ENCODE measurements at regions not wholly inside any gene's neighbourhood (a gene's known extent, or its start where the extent isn't known, plus 50 kb on each side); places are given as distances from the start of the nearest gene placed in this dataset.
"Not testable (repeated sequence)": the region's sequence is repeated elsewhere in the genome, so short reads cannot be mapped to it uniquely, and the experiment has no call there.

DNA sequence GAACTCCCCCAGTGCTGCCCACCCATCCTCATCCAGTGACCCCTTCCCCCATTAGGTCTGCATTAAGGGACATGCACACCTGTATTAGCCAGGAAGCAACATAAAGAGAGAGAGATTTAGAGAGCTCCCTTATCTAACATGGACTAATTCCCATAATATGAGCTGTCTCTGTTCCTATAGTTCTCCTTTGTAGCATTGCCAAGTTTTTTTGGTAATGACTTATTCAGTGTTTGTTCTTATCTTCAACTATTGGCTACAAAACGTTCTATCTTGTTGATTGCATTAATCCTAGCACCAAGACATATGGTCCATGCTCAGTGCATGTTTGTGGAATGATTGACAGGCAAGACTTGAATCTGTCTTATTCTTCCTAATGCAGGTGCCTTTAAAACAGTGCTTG lies 264.0 kb downstream of the ADGRL2 start:
- no peaks in the 10 kb centered on the region for H3K27me3 ChIP-seq
- TF ChIP-seq, protein P1, sequence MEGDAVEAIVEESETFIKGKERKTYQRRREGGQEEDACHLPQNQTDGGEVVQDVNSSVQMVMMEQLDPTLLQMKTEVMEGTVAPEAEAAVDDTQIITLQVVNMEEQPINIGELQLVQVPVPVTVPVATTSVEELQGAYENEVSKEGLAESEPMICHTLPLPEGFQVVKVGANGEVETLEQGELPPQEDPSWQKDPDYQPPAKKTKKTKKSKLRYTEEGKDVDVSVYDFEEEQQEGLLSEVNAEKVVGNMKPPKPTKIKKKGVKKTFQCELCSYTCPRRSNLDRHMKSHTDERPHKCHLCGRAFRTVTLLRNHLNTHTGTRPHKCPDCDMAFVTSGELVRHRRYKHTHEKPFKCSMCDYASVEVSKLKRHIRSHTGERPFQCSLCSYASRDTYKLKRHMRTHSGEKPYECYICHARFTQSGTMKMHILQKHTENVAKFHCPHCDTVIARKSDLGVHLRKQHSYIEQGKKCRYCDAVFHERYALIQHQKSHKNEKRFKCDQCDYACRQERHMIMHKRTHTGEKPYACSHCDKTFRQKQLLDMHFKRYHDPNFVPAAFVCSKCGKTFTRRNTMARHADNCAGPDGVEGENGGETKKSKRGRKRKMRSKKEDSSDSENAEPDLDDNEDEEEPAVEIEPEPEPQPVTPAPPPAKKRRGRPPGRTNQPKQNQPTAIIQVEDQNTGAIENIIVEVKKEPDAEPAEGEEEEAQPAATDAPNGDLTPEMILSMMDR (IDR thresholded peaks at IDR 0.05), result no peak

DNA sequence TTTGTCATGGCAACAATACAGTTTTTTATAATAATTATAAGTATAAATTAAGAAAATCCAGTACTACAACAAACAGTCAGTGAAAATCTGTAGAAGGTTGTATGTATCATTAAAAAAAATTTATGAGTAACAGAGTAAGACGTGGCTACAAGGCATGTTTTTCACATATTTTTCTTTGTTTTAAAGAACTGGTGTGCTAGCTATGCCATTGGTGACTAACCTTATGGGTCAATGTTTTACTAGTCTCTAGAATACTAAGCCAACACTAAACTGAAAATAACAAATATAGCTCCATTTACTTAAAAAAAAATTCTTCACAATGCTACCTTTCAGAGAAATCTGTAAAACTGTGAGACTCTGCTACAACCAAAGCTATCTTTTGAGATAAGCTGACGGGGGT lies 261.5 kb downstream of the ADGRL2 start:
- WGBS, 2 donors, result 75% methylated on average over 2 of the region's 2 CpGs
- Histone ChIP-seq H3K27ac (no peak overlapping the region), H3K4me3 (no peak overlapping the region), H3K4me1 (peaks cover 0 to 9% (median 0%) of the 10 kb centered on the region in 9 donors), H3K36me3 (no peaks in the 10 kb centered on the region), H3K9me3 (no peaks in the 10 kb centered on the region), H3K27me3 (no peaks in the 10 kb centered on the region)
- TF ChIP-seq, protein P1 (IDR thresholded peaks at IDR 0.05), result no peak
- ATAC-seq (no peak), DNase-seq (no peak)
- intact Hi-C loops (cut with DNase I), result no loop called here

More for the DNA sequence above, 264.0 kb downstream of the ADGRL2 start:
- Histone ChIP-seq H3K36me3 (no peaks in the 10 kb centered on the region), H3K4me3 (no peak overlapping the region), H3K27ac (no peak overlapping the region), H3K9me3 (no peaks in the 10 kb centered on the region), H3K4me1 (peaks cover 0 to 9% (median 0%) of the 10 kb centered on the region in 9 donors)
- ATAC-seq, result no peak
- intact Hi-C loops (cut with DNase I), result no loop called here
- DNase-seq, result no peak
- WGBS, 2 donors, result 12 to 13% methylated on average over 1 of the region's 1 CpG

DNA sequence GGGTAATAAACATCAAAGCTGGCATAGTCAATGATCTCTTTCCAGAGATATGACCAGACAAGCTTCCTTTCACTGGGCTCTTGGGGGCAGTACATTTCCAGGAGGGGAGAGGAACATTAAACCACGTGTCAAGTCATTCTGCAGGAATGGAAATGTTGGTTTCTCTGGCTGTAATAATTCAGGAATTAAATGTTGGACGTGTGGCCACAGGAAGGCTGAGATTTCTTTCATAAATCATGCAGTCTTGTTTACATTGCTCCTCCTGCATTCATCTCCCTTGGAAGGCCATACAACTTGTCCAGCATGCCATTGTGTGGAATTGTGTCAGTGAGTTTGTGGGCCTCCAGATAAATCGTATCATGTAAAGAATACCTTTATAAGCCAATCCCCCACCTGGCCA lies 259.2 kb downstream of the ADGRL2 start:
- Histone ChIP-seq H3K4me1 (no peaks in the 10 kb centered on the region), H3K9me3 (peaks cover 0 to 5% (median 0%) of the 10 kb centered on the region in 11 donors), H3K36me3 (no peaks in the 10 kb centered on the region), H3K4me3 (no peak overlapping the region), H3K27me3 (no peaks in the 10 kb centered on the region), H3K27ac (no peak overlapping the region)
- TF ChIP-seq, protein P1 (IDR thresholded peaks at IDR 0.05), result no peak
- DNase-seq (no peak), ATAC-seq (no peak)
- intact Hi-C loops (cut with DNase I), result loop anchor here in 1 of 10 donors (10.0 kb wide), 1 partner anchor 1995 kb away; no protein-coding TSS in a partner anchor
- WGBS, 2 donors, result 53 to 67% methylated on average over 3 of the region's 3 CpGs

DNA sequence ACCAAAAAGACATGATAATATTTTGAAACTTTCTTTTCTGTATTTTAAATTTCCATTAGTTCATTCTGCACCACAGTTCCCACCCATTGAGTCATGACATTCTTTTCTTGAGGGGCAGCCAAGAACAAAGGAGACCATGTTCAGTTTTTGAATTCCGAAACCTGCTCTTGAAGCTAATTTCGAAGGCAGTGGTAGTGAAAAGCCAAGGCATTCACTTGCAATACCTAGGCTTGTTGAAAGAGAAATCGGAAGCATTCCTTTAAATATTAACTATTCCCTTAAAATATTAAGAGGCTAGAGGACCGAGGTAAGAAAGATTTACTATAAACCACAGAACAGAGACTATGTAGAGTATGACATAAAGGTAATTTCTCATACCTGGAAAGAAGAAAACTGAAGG lies 256.3 kb downstream of the ADGRL2 start:
- intact Hi-C loops (cut with DNase I), result loop anchor here in 1 of 10 donors (10.0 kb wide), 1 partner anchor 1992 kb away; no protein-coding TSS in a partner anchor
- DNase-seq (no peak), ATAC-seq (no peak)
- 93 to 96% methylated on average over 4 of the region's 4 CpGs for WGBS, 2 donors
- TF ChIP-seq, protein P1 (IDR thresholded peaks at IDR 0.05), result no peak
- Histone ChIP-seq H3K4me1 (no peaks in the 10 kb centered on the region), H3K4me3 (no peak overlapping the region), H3K27ac (no peak overlapping the region), H3K36me3 (no peaks in the 10 kb centered on the region), H3K27me3 (no peaks in the 10 kb centered on the region), H3K9me3 (peaks cover 0 to 5% (median 0%) of the 10 kb centered on the region in 11 donors)

DNA sequence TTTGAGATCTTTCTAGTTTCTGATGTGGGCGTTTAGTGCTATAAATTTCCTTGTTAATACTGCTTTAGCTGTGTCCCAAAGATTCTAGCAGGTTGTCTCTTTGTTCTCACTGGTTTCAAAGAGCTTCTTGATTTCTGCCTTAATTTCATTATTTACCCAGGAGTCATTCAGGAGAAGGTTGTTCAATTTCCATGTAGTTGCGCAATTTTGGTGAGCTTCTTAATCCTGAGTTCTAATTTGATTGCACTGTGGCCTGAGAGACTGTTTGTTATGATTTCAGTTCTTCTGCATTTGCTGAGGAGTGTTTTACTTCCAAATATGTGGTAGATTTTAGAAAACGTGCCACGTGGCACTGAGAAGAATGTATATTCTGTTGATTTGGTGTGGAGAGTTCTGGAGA lies 254.6 kb downstream of the ADGRL2 start:
- intact Hi-C loops (cut with DNase I), result loop anchor here in 1 of 10 donors (10.0 kb wide), 1 partner anchor 1991 kb away; no protein-coding TSS in a partner anchor
- H3K9me3 ChIP-seq, DNase-seq, H3K4me1 ChIP-seq, ATAC-seq, H3K27me3 ChIP-seq, H3K36me3 ChIP-seq, H3K27ac ChIP-seq, H3K4me3 ChIP-seq: not testable (repeated sequence)
- WGBS, 2 donors, result 92 to 94% methylated on average over 4 of the region's 4 CpGs
